GM23338 (cell line): ENCODE measurements at regions not wholly inside any gene's neighbourhood (a gene's known extent, or its start where the extent isn't known, plus 50 kb on each side); places are given as distances from the start of the nearest gene placed in this dataset.

Experiments used
- ATAC-seq: fragments of 200-7000 bp; cut with Tn5 transposase; 3 replicates; pipeline ENCODE4 v1.9.1; 2020
- DNase-seq: peaks from one replicate; pipeline ENCODE4 v3.0.0-alpha.2; 2015; ENCODE audit warnings: low spot score
- H2AFZ ChIP-seq: fragments of 200-600 bp; sonication (generic); 2 replicates; pipeline ENCODE4 v1.8.0; 2016; ENCODE audit warnings: antibody characterized with exemption, mild to moderate bottlenecking, moderate library complexity
- H3F3A ChIP-seq: fragments of 200-600 bp; sonication (generic); replicated peaks from 2 replicates; pipeline ENCODE4 v1.8.0; 2017; ENCODE audit warnings: antibody characterized with exemption, mixed run types, low read depth
- H3K27ac ChIP-seq: fragments of 200-600 bp; sonication (generic); 2 replicates; pipeline ENCODE4 v1.6.1; 2016; ENCODE audit warnings: low read depth
- H3K27me3 ChIP-seq: fragments of 200-600 bp; sonication (generic); 2 replicates; pipeline ENCODE4 v1.8.0; 2016; ENCODE audit warnings: mild to moderate bottlenecking, mixed run types, moderate library complexity; ENCODE audit not compliant: insufficient read depth
- H3K36me3 ChIP-seq: fragments of 200-600 bp; sonication (generic); 2 replicates; pipeline ENCODE4 v1.8.0; 2016; ENCODE audit warnings: mild to moderate bottlenecking; ENCODE audit not compliant: insufficient read depth
- H3K4me1 ChIP-seq: fragments of 200-600 bp; sonication (generic); 2 replicates; pipeline ENCODE4 v1.8.0; 2016; ENCODE audit warnings: mild to moderate bottlenecking, moderate library complexity; ENCODE audit not compliant: insufficient read depth
- H3K4me2 ChIP-seq: fragments of 200-600 bp; sonication (generic); 2 replicates; pipeline ENCODE4 v1.7.1; 2017; ENCODE audit warnings: mixed run types
- H3K4me3 ChIP-seq: fragments of 200-600 bp; sonication (generic); 2 replicates; pipeline ENCODE4 v1.6.1; 2016; ENCODE audit warnings: mixed run types
- H3K79me2 ChIP-seq: fragments of 200-600 bp; sonication (generic); replicated peaks from 2 replicates; pipeline ENCODE4 v1.8.0; 2017; ENCODE audit warnings: mild to moderate bottlenecking; ENCODE audit not compliant: insufficient read depth
- H3K9me2 ChIP-seq: fragments of 200-600 bp; sonication (generic); 2 replicates; pipeline ENCODE4 v1.8.0; 2017; ENCODE audit not compliant: insufficient read depth
- H4K20me1 ChIP-seq: fragments of 200-600 bp; sonication (generic); replicated peaks from 2 replicates; pipeline ENCODE4 v1.8.0; 2017; ENCODE audit warnings: mild to moderate bottlenecking; ENCODE audit not compliant: insufficient read depth
- H3K27ac Mint-ChIP-seq: 2 replicates; pipeline ENCODE4 v1.8.0; 2020; ENCODE audit warnings: inconsistent platforms, mild to moderate bottlenecking, moderate library complexity, mixed read lengths
- H3K27me3 Mint-ChIP-seq: 3 replicates; pipeline ENCODE4 v1.8.0; 2022; ENCODE audit warnings: low read depth, mild to moderate bottlenecking, moderate library complexity, mixed read lengths, inconsistent platforms; ENCODE audit not compliant: insufficient read depth, poor library complexity
- H3K36me3 Mint-ChIP-seq: 3 replicates; pipeline ENCODE4 v1.8.0; 2021; ENCODE audit warnings: low read depth, mild to moderate bottlenecking, inconsistent platforms, moderate library complexity, mixed read lengths
- H3K4me1 Mint-ChIP-seq: 3 replicates; pipeline ENCODE4 v1.8.0; 2020; ENCODE audit warnings: mild to moderate bottlenecking, inconsistent platforms, mixed read lengths
- H3K4me3 Mint-ChIP-seq: 3 replicates; pipeline ENCODE4 v1.8.0; 2021; ENCODE audit warnings: moderate library complexity, mild to moderate bottlenecking, inconsistent platforms, mixed read lengths
- H3K9me3 Mint-ChIP-seq: 3 replicates; pipeline ENCODE4 v1.8.0; 2020; ENCODE audit warnings: moderate library complexity, mild to moderate bottlenecking, inconsistent platforms, mixed read lengths
- EZH2 ChIP-seq: fragments of 200-600 bp; sonication (generic); IDR thresholded peaks from one replicate; pipeline ENCODE4 v1.8.0; 2017; ENCODE audit warnings: antibody characterized with exemption, mild to moderate bottlenecking, low read depth; ENCODE audit not compliant: unreplicated experiment
- EZH2phosphoT487 ChIP-seq: fragments of 200-600 bp; sonication (generic); IDR thresholded peaks from one replicate; pipeline ENCODE4 v1.8.1; 2018; ENCODE audit warnings: antibody characterized with exemption; ENCODE audit not compliant: unreplicated experiment
- NANOG ChIP-seq: IDR thresholded peaks from 2 replicates; pipeline ENCODE4 v1.6.1; 2016; ENCODE audit warnings: antibody characterized with exemption, borderline replicate concordance
- POLR2AphosphoS5 ChIP-seq: IDR thresholded peaks from 2 replicates; pipeline ENCODE4 v1.6.1; 2016; ENCODE audit warnings: antibody characterized with exemption, low read depth
- STAT1 ChIP-seq: IDR thresholded peaks from one replicate; pipeline ENCODE4 v1.6.1; 2016; ENCODE audit warnings: antibody characterized with exemption; ENCODE audit not compliant: unreplicated experiment
- ZNF114 ChIP-seq: fragments of 250-450 bp; sonication (Bioruptor Pico); IDR thresholded peaks from 2 replicates; pipeline ENCODE4 v1.5.0; 2020; ENCODE audit warnings: mild to moderate bottlenecking, moderate library complexity
- ZNF462 ChIP-seq: fragments of 250-450 bp; sonication (Bioruptor Pico); IDR thresholded peaks from 2 replicates; pipeline ENCODE4 v1.5.0; 2020; ENCODE audit warnings: mild to moderate bottlenecking, moderate library complexity
- TF ChIP-seq, protein P1 (sequence below), 2 experiments: fragments of 200-600 bp in 1 of 2; sonication (generic) in 1 of 2; conservative IDR thresholded peaks; 2 replicates each; pipeline versions ENCODE4 v1.5.1 to v1.6.1; 2016 to 2017; ENCODE audit warnings: antibody characterized with exemption in 2 of 2, low read depth in 2 of 2, mild to moderate bottlenecking in 2 of 2, moderate library complexity in 1 of 2

DNA sequence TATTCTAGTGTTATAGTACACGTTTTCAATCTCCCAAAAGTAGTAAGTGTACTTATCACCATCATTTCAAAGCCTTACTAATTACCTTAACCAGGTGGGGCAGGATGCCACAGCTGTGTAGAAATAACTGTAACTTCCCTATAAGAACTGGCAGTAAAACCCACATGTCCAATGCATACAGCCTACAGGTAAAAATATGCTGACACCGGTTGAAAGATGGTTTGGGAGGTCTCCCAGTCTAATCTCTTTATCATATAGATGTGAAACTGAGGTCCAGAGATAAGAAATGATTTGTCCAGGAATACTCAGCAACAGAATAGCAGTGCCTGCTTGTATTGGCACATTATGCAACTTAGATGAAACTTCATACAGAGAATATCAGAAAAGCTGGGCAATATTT lies 322.9 kb downstream of the BCL11A start:
- H3K4me3 Mint-ChIP-seq, result no peak overlapping the region

More for the DNA sequence above, 322.9 kb downstream of the BCL11A start:
- no peaks in the 10 kb centered on the region for H3F3A ChIP-seq
- no peaks in the 10 kb centered on the region for H3K27me3 ChIP-seq
- H2AFZ ChIP-seq, result no peak overlapping the region
- Mint-ChIP-seq H3K27ac (no peak overlapping the region), H3K4me1 (no peaks in the 10 kb centered on the region), H3K9me3 (peaks cover 17% of the 10 kb centered on the region), H3K36me3 (no peaks in the 10 kb centered on the region; the same call in 2 of the 3 replicates), H3K27me3 (peaks cover 2% of the 10 kb centered on the region)
- H3K4me2 ChIP-seq, result no peak overlapping the region
- no peak for DNase-seq
- no peak overlapping the region for H3K4me3 ChIP-seq
- TF ChIP-seq ZNF114 (no peak), EZH2 (no peak), EZH2phosphoT487 (no peak), STAT1 (no peak), ZNF462 (CRISPR knock-in tag) (no peak), NANOG (no peak), POLR2AphosphoS5 (no peak)
- TF ChIP-seq, protein P1, sequence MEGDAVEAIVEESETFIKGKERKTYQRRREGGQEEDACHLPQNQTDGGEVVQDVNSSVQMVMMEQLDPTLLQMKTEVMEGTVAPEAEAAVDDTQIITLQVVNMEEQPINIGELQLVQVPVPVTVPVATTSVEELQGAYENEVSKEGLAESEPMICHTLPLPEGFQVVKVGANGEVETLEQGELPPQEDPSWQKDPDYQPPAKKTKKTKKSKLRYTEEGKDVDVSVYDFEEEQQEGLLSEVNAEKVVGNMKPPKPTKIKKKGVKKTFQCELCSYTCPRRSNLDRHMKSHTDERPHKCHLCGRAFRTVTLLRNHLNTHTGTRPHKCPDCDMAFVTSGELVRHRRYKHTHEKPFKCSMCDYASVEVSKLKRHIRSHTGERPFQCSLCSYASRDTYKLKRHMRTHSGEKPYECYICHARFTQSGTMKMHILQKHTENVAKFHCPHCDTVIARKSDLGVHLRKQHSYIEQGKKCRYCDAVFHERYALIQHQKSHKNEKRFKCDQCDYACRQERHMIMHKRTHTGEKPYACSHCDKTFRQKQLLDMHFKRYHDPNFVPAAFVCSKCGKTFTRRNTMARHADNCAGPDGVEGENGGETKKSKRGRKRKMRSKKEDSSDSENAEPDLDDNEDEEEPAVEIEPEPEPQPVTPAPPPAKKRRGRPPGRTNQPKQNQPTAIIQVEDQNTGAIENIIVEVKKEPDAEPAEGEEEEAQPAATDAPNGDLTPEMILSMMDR (conservative IDR thresholded peaks at IDR 0.05; ENCODE audit: low read depth in 2 of 2), result no peak
- H3K27ac ChIP-seq, result no peak overlapping the region
- no peaks in the 10 kb centered on the region for H4K20me1 ChIP-seq
- no peaks in the 10 kb centered on the region for H3K4me1 ChIP-seq
- no peaks in the 10 kb centered on the region for H3K36me3 ChIP-seq
- no peak for ATAC-seq
- 0 out of 2 replicates have a peak, but pooled peaks cover 7% of the 10 kb centered on the region for H3K9me2 ChIP-seq
- H3K79me2 ChIP-seq, result no peaks in the 10 kb centered on the region
